GM19438 (cell line): ENCODE measurements at regions not wholly inside any gene's neighbourhood (a gene's known extent, or its start where the extent isn't known, plus 50 kb on each side); places are given as distances from the start of the nearest gene placed in this dataset.
"Not testable (repeated sequence)": the region's sequence is repeated elsewhere in the genome, so short reads cannot be mapped to it uniquely, and the experiment has no call there.

ENCODE experiments used
- ATAC-seq: cut with Tn5 transposase; IDR thresholded peaks from one replicate; pipeline ENCODE4 v1.9.1; 2021; ENCODE audit warnings: low read depth; ENCODE audit not compliant: unreplicated experiment

GRCh38 chr4:95898226-95898625 is 58.3 kb downstream of the PDHA2 start:
- ATAC-seq = no peak

GRCh38 chr4:95909211-95909610 is 69.3 kb downstream of the PDHA2 start:
- ATAC-seq = no peak

- no peak for ATAC-seq
Measured at GRCh38 chr4:95910749-95911148, 70.9 kb downstream of the PDHA2 start.

- ATAC-seq = no peak
Measured at GRCh38 chr4:95921470-95921869, 81.6 kb downstream of the PDHA2 start.

- no peak for ATAC-seq
Measured at GRCh38 chr4:95929448-95930064, 89.7 kb downstream of the PDHA2 start.

GRCh38 chr4:95939141-95939540 is 99.2 kb downstream of the PDHA2 start:
- ATAC-seq = no peak

- ATAC-seq = no peak
Measured at GRCh38 chr4:95949136-95949765, 109.4 kb downstream of the PDHA2 start.

GRCh38 chr4:95949808-95950207 is 109.9 kb downstream of the PDHA2 start:
- no peak for ATAC-seq

GRCh38 chr4:95952538-95952937 is 112.6 kb downstream of the PDHA2 start:
- not testable (repeated sequence) for ATAC-seq

- ATAC-seq = no peak
Measured at GRCh38 chr4:95956094-95956493, 116.2 kb downstream of the PDHA2 start.

- ATAC-seq = no peak
Measured at GRCh38 chr4:95957054-95957453, 117.2 kb downstream of the PDHA2 start.

GRCh38 chr4:95957759-95958158 is 117.9 kb downstream of the PDHA2 start:
- no peak for ATAC-seq

GRCh38 chr4:95959182-95959581 is 119.3 kb downstream of the PDHA2 start:
- no peak for ATAC-seq

- no peak for ATAC-seq
Measured at GRCh38 chr4:95959633-95960032, 119.7 kb downstream of the PDHA2 start.

GRCh38 chr4:95963456-95963855 is 123.6 kb downstream of the PDHA2 start:
- ATAC-seq = no peak

GRCh38 chr4:95979961-95980876 is 140.3 kb downstream of the PDHA2 start:
- no peak for ATAC-seq

- ATAC-seq = no peak
Measured at GRCh38 chr4:95980877-95981360, 141.0 kb downstream of the PDHA2 start.

- no peak for ATAC-seq
Measured at GRCh38 chr4:95981591-95981990, 141.7 kb downstream of the PDHA2 start.

- no peak for ATAC-seq
Measured at GRCh38 chr4:95982516-95982915, 142.6 kb downstream of the PDHA2 start.

GRCh38 chr4:95984081-95984480 is 144.2 kb downstream of the PDHA2 start:
- no peak for ATAC-seq

- ATAC-seq = no peak
Measured at GRCh38 chr4:95985051-95985450, 145.2 kb downstream of the PDHA2 start.
